HG02870 (cell line): ENCODE measurements at regions not wholly inside any gene's neighbourhood (a gene's known extent, or its start where the extent isn't known, plus 50 kb on each side); places are given as distances from the start of the nearest gene placed in this dataset.

Source experiments
- ATAC-seq: cut with Tn5 transposase; IDR thresholded peaks from one replicate; pipeline ENCODE4 v1.9.1; 2021; ENCODE audit warnings: mild to moderate bottlenecking, moderate library complexity; ENCODE audit not compliant: unreplicated experiment

- ATAC-seq = no peak
Measured at GRCh38 chr2:22850310-22850709, 534.7 kb upstream of the KLHL29 start.

GRCh38 chr2:22854588-22854987 is 530.4 kb upstream of the KLHL29 start:
- ATAC-seq = no peak

- no peak for ATAC-seq
Measured at GRCh38 chr2:22855081-22855480, 529.9 kb upstream of the KLHL29 start.

DNA sequence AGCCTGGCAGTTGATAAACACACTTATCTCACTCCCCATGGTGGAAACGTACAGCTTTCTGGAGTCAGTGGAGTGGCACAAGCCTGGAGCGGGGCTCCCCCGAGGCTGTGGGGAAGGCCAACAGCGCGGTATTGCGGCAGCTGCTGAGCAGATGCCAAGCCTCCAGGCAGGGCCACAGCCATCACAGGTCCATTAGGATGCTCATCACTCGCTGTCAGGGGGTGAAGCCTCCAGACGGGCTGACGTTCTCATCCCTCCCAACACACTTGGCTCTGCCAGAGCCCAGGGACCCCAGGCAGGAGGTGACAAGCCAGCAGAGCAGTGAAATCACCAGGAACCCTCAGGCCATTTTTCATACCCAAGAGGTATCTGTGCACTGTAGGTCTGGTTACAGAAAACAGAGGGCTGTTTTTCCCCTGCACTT is 529.2 kb upstream of the KLHL29 start:
- no peak for ATAC-seq

DNA sequence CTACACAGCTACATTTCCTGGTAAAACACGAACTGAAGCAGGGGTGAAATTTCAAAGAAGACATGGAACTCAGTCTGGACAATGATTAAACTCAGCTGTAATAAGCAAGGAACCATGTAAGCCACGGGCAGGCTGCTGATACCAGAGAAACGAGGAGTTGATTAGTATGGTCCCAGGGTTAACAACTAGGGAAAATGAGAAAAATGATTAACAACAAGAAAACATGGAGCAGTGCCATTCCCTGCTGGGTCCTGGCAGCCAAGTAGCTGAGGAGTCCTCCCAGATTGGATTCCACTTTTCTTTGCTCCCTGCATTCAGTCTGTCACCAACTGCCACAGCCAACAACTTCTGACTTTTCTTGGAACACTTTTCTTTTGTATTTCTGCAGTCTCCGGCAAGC is 517.0 kb upstream of the KLHL29 start:
- ATAC-seq = no peak

- ATAC-seq = no peak
Measured at GRCh38 chr2:22878121-22878520, 506.9 kb upstream of the KLHL29 start.

DNA sequence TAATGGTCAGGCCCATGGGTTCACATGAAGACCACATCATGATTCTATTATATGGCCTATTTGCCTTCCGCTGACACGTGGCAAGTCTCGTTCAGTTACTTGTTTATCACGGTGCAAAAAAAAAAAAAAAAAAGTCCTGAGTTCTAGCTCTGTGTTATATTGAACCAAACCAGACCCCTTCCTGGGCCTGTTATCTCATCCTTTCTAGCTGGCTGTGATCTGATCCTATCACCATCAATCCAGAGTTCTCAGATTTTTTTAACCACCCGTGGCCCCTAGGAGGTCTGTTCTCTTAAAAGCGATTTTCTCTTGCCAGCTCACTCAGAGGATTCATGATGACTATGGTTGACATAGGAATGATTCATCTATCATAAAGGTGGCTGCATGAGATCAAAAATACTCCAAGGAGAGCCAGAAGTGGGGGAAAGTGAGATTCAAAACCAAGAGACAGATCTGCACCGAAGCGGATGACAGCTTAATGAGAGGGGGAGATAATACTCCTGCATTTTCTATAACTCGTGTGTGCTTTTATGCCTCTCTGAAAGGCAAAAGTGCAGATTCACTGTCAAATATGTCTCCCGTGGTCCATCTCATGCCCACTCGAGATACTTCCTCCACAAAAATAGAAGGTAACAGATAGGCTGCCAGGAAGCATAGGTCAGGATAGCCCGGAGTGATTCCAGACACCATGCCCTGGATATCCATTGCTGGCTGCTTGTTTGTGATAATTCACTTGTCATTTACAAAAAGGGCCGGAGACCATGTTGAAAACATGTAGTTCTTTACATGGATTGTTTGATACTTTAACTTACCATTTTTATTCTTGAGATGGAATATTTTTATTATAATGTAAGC is 505.7 kb upstream of the KLHL29 start:
- ATAC-seq = no peak

DNA sequence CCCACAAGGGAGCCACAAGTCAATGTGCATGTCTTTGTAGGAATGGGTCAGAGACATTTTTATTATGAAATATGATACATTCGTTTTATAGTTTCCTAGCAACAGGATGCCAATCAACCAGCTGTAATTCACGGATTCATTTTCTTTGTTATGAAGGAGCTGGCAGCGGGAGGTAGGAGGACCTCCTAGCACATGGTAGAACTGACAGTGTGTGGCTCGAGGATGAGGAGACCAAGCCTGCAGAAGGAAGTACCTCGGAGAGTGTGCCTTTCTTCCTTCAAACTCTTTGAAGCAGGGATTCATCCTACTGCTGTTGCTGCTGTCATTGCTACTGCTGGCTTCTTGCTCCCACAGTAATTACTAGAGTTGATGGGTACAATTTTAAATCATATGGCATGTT is 504.8 kb upstream of the KLHL29 start:
- no peak for ATAC-seq

DNA sequence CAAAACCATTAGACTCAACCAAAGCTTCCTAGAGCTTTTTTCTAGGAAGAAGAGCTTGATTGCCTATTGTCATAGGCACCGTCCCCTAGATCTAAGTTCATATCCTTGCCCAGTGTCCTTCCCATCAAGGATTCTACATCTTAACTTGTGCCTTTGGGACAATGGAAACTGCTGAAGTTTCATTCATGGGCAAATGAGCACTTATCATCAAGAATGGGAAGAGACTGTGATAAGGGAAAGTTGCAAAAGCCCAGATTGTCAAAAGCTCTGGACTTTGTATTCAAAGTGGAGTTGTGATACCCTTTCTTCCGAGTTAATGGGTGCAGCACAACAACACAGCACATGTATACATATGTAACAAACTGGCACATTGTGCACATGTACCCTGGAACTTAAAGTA is 503.0 kb upstream of the KLHL29 start:
- no peak for ATAC-seq

- no peak for ATAC-seq
Measured at GRCh38 chr2:22882643-22883042, 502.3 kb upstream of the KLHL29 start.

DNA sequence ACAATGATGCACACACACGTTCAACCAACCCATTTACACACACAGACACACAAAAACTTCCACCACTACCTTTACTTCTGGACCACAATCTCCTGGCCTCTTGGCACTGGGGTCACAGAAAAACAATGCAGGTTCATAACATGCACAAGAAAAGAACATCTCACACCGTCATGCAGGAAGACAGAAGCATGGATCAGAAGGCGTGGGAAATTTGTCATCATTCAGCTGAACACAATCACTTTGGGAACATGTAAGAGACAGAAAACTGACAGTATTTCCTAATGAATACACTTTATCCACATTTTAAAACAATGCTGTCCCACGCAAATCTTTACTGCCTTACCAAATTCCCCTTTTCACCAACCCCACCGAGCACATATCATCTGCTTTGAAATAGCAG is 501.9 kb upstream of the KLHL29 start:
- no peak for ATAC-seq

- no peak for ATAC-seq
Measured at GRCh38 chr2:22885245-22885644, 499.7 kb upstream of the KLHL29 start.

DNA sequence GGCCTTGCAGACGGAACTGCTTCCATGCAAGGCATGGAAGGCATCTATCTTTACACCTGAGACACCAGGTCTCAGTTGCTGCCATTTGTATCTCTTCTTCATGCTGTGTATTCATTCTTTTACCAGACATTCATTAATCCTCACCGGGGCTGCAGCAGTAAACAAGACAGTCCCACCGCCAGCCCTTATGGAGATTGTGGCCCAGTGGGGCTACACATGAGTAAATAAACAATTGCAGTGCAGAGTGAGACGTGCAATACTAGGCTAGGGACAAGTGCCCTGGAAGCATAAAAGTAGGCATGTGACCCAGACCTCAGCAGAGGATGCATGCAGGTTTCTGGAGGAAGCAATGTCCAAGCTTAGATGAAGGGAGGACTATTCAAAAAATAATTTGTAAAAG is 497.6 kb upstream of the KLHL29 start:
- no peak for ATAC-seq

- ATAC-seq = no peak
Measured at GRCh38 chr2:22887845-22888244, 497.1 kb upstream of the KLHL29 start.

DNA sequence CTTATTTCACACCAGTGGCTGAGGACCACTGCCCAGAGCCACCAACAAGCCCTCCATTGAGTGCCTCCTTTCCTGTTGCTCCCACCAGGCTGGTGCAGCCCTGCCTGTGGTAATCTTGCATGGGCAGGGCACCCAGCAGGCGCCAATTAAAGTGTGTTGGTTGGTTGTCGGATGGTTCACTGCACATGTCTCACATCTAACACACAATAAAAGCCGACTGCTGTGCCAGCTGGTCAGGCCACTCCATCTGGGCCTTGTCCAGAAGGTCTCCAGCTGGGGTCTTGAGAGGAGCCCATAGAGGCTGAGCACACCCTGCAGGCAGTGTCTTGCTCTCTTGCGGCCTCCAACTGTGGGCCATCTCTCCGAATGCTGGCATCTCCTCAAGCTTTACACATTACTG is 494.8 kb upstream of the KLHL29 start:
- ATAC-seq = no peak

DNA sequence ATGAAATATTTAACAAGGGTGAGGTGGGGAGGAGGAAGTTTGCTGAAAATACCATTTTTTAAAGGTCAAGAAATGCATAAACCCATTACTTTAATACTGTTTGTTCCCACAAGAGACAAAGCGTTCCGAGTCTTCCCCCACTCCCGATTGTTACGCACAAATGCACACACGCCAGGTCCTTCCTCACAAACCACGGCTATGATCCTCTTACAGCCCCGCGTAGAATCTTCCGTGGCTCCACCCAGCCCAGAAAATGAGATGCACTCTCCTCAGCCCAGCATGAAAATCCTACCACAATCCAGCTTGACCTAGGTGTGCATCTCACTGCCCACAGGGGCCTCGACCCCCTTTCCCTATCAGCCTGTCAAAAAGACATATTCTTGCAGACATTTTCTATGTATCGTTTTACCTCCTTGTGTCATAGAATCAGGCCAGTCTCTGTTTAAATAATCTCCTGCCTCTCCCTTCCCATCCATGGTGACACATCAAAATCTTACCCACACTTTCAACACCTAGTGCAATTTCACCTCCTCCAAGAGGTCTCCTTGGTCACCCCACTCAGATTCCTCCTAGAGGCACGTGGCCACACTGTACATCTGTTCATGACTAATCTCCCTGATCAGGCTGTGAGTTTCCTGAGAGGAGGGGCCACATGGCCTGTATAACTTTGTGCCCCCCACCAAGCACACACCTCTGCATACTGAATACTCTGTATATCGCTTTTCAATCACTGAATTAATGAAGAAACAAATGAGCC is 491.0 kb upstream of the KLHL29 start:
- ATAC-seq = no peak

- no peak for ATAC-seq
Measured at GRCh38 chr2:22894761-22895160, 490.2 kb upstream of the KLHL29 start.

GRCh38 chr2:22897428-22897827 is 487.6 kb upstream of the KLHL29 start:
- no peak for ATAC-seq

- ATAC-seq = no peak
Measured at GRCh38 chr2:22900674-22901073, 484.3 kb upstream of the KLHL29 start.

- no peak for ATAC-seq
Measured at GRCh38 chr2:22901471-22902179, 483.4 kb upstream of the KLHL29 start.

GRCh38 chr2:22902180-22902550 is 482.8 kb upstream of the KLHL29 start:
- no peak for ATAC-seq
